NCI-H1436 treated with DMSO at 0.1 percent for 48 hours (cell line): ENCODE measurements at regions not wholly inside any gene's neighbourhood (a gene's known extent, or its start where the extent isn't known, plus 50 kb on each side); places are given as distances from the start of the nearest gene placed in this dataset.
"Not testable (repeated sequence)": the region's sequence is repeated elsewhere in the genome, so short reads cannot be mapped to it uniquely, and the experiment has no call there.

ENCODE experiments used
- DNase-seq: peaks from one replicate; lab custom pipeline; 2025; lab: John Stamatoyannopoulos, UW

GRCh38 chr5:102666164-102666946 is 88.8 kb upstream of the PAM start:
- DNase-seq = no peak

GRCh38 chr5:102668220-102668932 is 86.7 kb upstream of the PAM start:
- DNase-seq = peak; percentile 79

- DNase-seq = no peak
Measured at GRCh38 chr5:102670224-102670836, 84.8 kb upstream of the PAM start.

GRCh38 chr5:102671033-102671734 is 83.9 kb upstream of the PAM start:
- DNase-seq = not testable (repeated sequence)

- no peak for DNase-seq
Measured at GRCh38 chr5:102678267-102679058, 76.6 kb upstream of the PAM start.

- DNase-seq = peak; percentile 51
Measured at GRCh38 chr5:102681403-102681983, 73.6 kb upstream of the PAM start.

GRCh38 chr5:102682101-102682647 is 72.9 kb upstream of the PAM start:
- no peak for DNase-seq

GRCh38 chr5:102688076-102688475 is 67.0 kb upstream of the PAM start:
- DNase-seq = not testable (repeated sequence)

- not testable (repeated sequence) for DNase-seq
Measured at GRCh38 chr5:102688581-102689342, 66.3 kb upstream of the PAM start.

GRCh38 chr5:102690910-102691309 is 64.2 kb upstream of the PAM start:
- DNase-seq = no peak

GRCh38 chr5:102691434-102691833 is 63.7 kb upstream of the PAM start:
- no peak for DNase-seq

- no peak for DNase-seq
Measured at GRCh38 chr5:102700120-102700831, 54.8 kb upstream of the PAM start.

GRCh38 chr5:102700916-102701315 is 54.2 kb upstream of the PAM start:
- DNase-seq = no peak

GRCh38 chr5:102701748-102702147 is 53.4 kb upstream of the PAM start:
- DNase-seq = no peak
